HG03108 (cell line): ENCODE measurements at regions not wholly inside any gene's neighbourhood (a gene's known extent, or its start where the extent isn't known, plus 50 kb on each side); places are given as distances from the start of the nearest gene placed in this dataset.

Experiments
- ATAC-seq: cut with Tn5 transposase; IDR thresholded peaks from one replicate; pipeline ENCODE4 v1.9.1; 2021; ENCODE audit warnings: moderate library complexity; ENCODE audit not compliant: unreplicated experiment

GRCh38 chr2:236888794-236889780, 196.6 kb upstream of the COPS8 start:
- no peak for ATAC-seq

GRCh38 chr2:236889791-236890704, 195.6 kb upstream of the COPS8 start:
- no peak for ATAC-seq

- no peak for ATAC-seq
These were observed 193.0 kb upstream of the COPS8 start for GRCh38 chr2:236892721-236893120.

GRCh38 chr2:236894791-236895190, 190.9 kb upstream of the COPS8 start:
- ATAC-seq = no peak

GRCh38 chr2:236895497-236895896, 190.2 kb upstream of the COPS8 start:
- no peak for ATAC-seq

GRCh38 chr2:236896688-236897087, 189.0 kb upstream of the COPS8 start:
- no peak for ATAC-seq

- no peak for ATAC-seq
These were observed 186.5 kb upstream of the COPS8 start for GRCh38 chr2:236899146-236899545.

- ATAC-seq = no peak
These were observed 185.6 kb upstream of the COPS8 start for GRCh38 chr2:236899950-236900640.

- ATAC-seq = no peak
These were observed 183.7 kb upstream of the COPS8 start for GRCh38 chr2:236901956-236902355.

- no peak for ATAC-seq
These were observed 181.7 kb upstream of the COPS8 start for GRCh38 chr2:236903978-236904377.

GRCh38 chr2:236904389-236905263, 181.1 kb upstream of the COPS8 start:
- no peak for ATAC-seq

GRCh38 chr2:236905976-236906375, 179.7 kb upstream of the COPS8 start:
- no peak for ATAC-seq

GRCh38 chr2:236908439-236909192, 177.1 kb upstream of the COPS8 start:
- ATAC-seq = no peak

- ATAC-seq = no peak
These were observed 176.5 kb upstream of the COPS8 start for GRCh38 chr2:236909193-236909504.

- no peak for ATAC-seq
These were observed 175.9 kb upstream of the COPS8 start for GRCh38 chr2:236909802-236910201.

GRCh38 chr2:236910781-236911495, 174.8 kb upstream of the COPS8 start:
- ATAC-seq = no peak

- no peak for ATAC-seq
These were observed 173.2 kb upstream of the COPS8 start for GRCh38 chr2:236912326-236913120.

GRCh38 chr2:236915186-236915585, 170.5 kb upstream of the COPS8 start:
- ATAC-seq = no peak
